A549 (cell line): ENCODE measurements at regions not wholly inside any gene's neighbourhood (a gene's known extent, or its start where the extent isn't known, plus 50 kb on each side); places are given as distances from the start of the nearest gene placed in this dataset.

Experiments used
- ATAC-seq, 2 experiments: fragments of 200-7000 bp in 1 of 2; fragments of >200 bp in 1 of 2; cut with Nextera tagmentation in 1 of 2; cut with Tn5 transposase in 1 of 2; 3 replicates each; pipeline versions ENCODE4 v1.8.0 to v1.9.1; 2018 to 2020; ENCODE audit warnings: mild to moderate bottlenecking in 1 of 2, moderate library complexity in 1 of 2
- CTCF ChIA-PET: fragments of 300-600 bp; sonication (Branson Sonifier 250); formaldehyde crosslinking; extraction: SDS; loops from one replicate; lab custom pipeline; 2021; ENCODE audit warnings: antibody characterized with exemption, inconsistent platforms; lab: Yijun Ruan, JAX
- POLR2A ChIA-PET: fragments of 350-600 bp; formaldehyde crosslinking; extraction: SDS; loops from one replicate; lab custom pipeline; 2021; ENCODE audit warnings: antibody characterized with exemption, inconsistent platforms; lab: Yijun Ruan, JAX
- DNase-seq, 2 experiments: peaks; one replicate each; pipeline versions ENCODE4 v3.0.0 to v3.0.0-alpha.2; 2011 to 2016; ENCODE audit warnings: low read depth in 1 of 2, low spot score in 1 of 2
- FAIRE-seq: peaks from 2 replicates; lab custom pipeline; 2011; peaks lifted over from hg19 to GRCh38; lab: Jason Lieb, UNC
- H3K27ac ChIP-seq, 2 experiments: fragments of >200 bp; sonication (Bioruptor Twin); formaldehyde crosslinking; 3 replicates each; pipeline ENCODE4 v1.5.1; 2016 to 2017
- H3K4me1 ChIP-seq: fragments of >200 bp; sonication (Bioruptor Twin); formaldehyde crosslinking; 3 replicates; pipeline ENCODE4 v1.6.1; 2016
- H3K4me2 ChIP-seq: fragments of >200 bp; sonication (Bioruptor Twin); formaldehyde crosslinking; 3 replicates; pipeline ENCODE4 v1.6.1; 2016
- H3K4me3 ChIP-seq: fragments of >200 bp; sonication (Bioruptor Twin); formaldehyde crosslinking; 3 replicates; pipeline ENCODE4 v1.5.1; 2016
- H3K9me3 ChIP-seq: fragments of >200 bp; sonication (Bioruptor Twin); formaldehyde crosslinking; 3 replicates; pipeline ENCODE4 v1.6.1; 2016
- ATOH8 ChIP-seq: fragments of 250-450 bp; sonication (Bioruptor Pico); IDR thresholded peaks from 2 replicates; pipeline ENCODE4 v1.5.0; 2020; ENCODE audit warnings: low read depth, mild to moderate bottlenecking, moderate library complexity
- BCL3 ChIP-seq: fragments of >200 bp; sonication (Bioruptor Twin); formaldehyde crosslinking; IDR thresholded peaks from 3 replicates; pipeline ENCODE4 v1.6.1; 2016
- BHLHE40 ChIP-seq: IDR thresholded peaks from 2 replicates; pipeline ENCODE4 v1.6.1; 2012; ENCODE audit warnings: low read depth, low read length, inconsistent platforms
- CBX2 ChIP-seq: fragments of 200-600 bp; sonication (generic); IDR thresholded peaks from 2 replicates; pipeline ENCODE4 v1.6.1; 2016; ENCODE audit warnings: low read depth, mild to moderate bottlenecking, borderline replicate concordance
- CEBPB ChIP-seq, 2 experiments: fragments of >200 bp in 1 of 2; sonication (Bioruptor Twin) in 1 of 2; formaldehyde crosslinking in 1 of 2; IDR thresholded peaks; 2 replicates each; pipeline ENCODE4 v1.6.1; 2012 to 2016
- EHF ChIP-seq: fragments of 250-450 bp; sonication (Bioruptor Pico); IDR thresholded peaks from 2 replicates; pipeline ENCODE4 v1.5.0; 2020; ENCODE audit warnings: mild to moderate bottlenecking
- GATA3 ChIP-seq: IDR thresholded peaks from 2 replicates; pipeline ENCODE4 v1.6.1; 2012; ENCODE audit warnings: borderline replicate concordance
- HMGXB4 ChIP-seq: fragments of 250-450 bp; sonication (Bioruptor Pico); IDR thresholded peaks from 2 replicates; pipeline ENCODE4 v1.5.0; 2021; ENCODE audit warnings: mild to moderate bottlenecking, moderate library complexity, borderline replicate concordance
- HOXA7 ChIP-seq: fragments of 250-450 bp; sonication (Bioruptor Pico); IDR thresholded peaks from 2 replicates; pipeline ENCODE4 v1.5.0; 2020; ENCODE audit warnings: mild to moderate bottlenecking, moderate library complexity
- JUN ChIP-seq, 2 experiments: fragments of >200 bp; sonication (Bioruptor Twin); formaldehyde crosslinking; IDR thresholded peaks; 2 replicates in 1 of 2; 3 replicates in 1 of 2; pipeline ENCODE4 v1.6.1; 2016 to 2017
- JUNB ChIP-seq: fragments of >200 bp; sonication (Bioruptor Twin); formaldehyde crosslinking; IDR thresholded peaks from 2 replicates; pipeline ENCODE4 v1.6.1; 2016
- KDM1A ChIP-seq: fragments of 200-600 bp; sonication (generic); IDR thresholded peaks from 2 replicates; pipeline ENCODE4 v1.6.1; 2016; ENCODE audit warnings: low read depth, mild to moderate bottlenecking
- KDM5A ChIP-seq: fragments of 200-600 bp; sonication (generic); IDR thresholded peaks from 2 replicates; pipeline ENCODE4 v1.6.1; 2016; ENCODE audit warnings: antibody characterized with exemption, mild to moderate bottlenecking
- MAFK ChIP-seq: fragments of 450-650 bp; IDR thresholded peaks from 2 replicates; pipeline ENCODE4 v1.6.1; 2014; ENCODE audit not compliant: partially characterized antibody
- MAX ChIP-seq: IDR thresholded peaks from 2 replicates; pipeline ENCODE4 v1.6.1; 2012
- MAZ ChIP-seq: fragments of 150-350 bp; IDR thresholded peaks from 2 replicates; pipeline ENCODE4 v1.6.1; 2014; ENCODE audit warnings: antibody characterized with exemption, low read depth, low read length, borderline replicate concordance
- NFE2L2 ChIP-seq: fragments of 150-350 bp; conservative IDR thresholded peaks from 2 replicates; pipeline ENCODE4 v1.6.1; 2014; ENCODE audit warnings: low read length
- NPAS2 ChIP-seq: fragments of 250-450 bp; sonication (Bioruptor Pico); IDR thresholded peaks from 2 replicates; pipeline ENCODE4 v1.8.0; 2022; ENCODE audit warnings: mild to moderate bottlenecking, moderate library complexity, borderline replicate concordance
- NR3C1 ChIP-seq: fragments of >200 bp; sonication (Bioruptor Twin); formaldehyde crosslinking; IDR thresholded peaks from 3 replicates; pipeline ENCODE4 v1.6.1; 2017
- PHF8 ChIP-seq: fragments of 200-600 bp; sonication (generic); IDR thresholded peaks from 2 replicates; pipeline ENCODE4 v1.6.1; 2016; ENCODE audit warnings: low read depth, mild to moderate bottlenecking, antibody characterized with exemption, moderate library complexity, borderline replicate concordance
- POLR2AphosphoS2 ChIP-seq: conservative IDR thresholded peaks from 2 replicates; pipeline ENCODE4 v1.6.1; 2012; ENCODE audit warnings: low read length, improper control_type of control experiment, inconsistent platforms
- RAD21 ChIP-seq, 2 experiments: fragments of >200 bp in 1 of 2; sonication (Bioruptor Twin) in 1 of 2; formaldehyde crosslinking in 1 of 2; IDR thresholded peaks in 1 of 2; conservative IDR thresholded peaks in 1 of 2; 2 replicates in 1 of 2; 3 replicates in 1 of 2; pipeline ENCODE4 v1.6.1; 2012 to 2018; ENCODE audit warnings: inconsistent platforms in 1 of 2
- RARB ChIP-seq: fragments of 250-450 bp; sonication (Bioruptor Pico); IDR thresholded peaks from 2 replicates; pipeline ENCODE4 v1.8.0; 2021; ENCODE audit warnings: mild to moderate bottlenecking, moderate library complexity
- RCOR1 ChIP-seq: fragments of 150-350 bp; IDR thresholded peaks from 2 replicates; pipeline ENCODE4 v1.6.1; 2014; ENCODE audit warnings: antibody characterized with exemption, low read length, low read depth
- REST ChIP-seq: fragments of 200-600 bp; sonication (generic); IDR thresholded peaks from 2 replicates; pipeline ENCODE4 v1.6.1; 2016; ENCODE audit warnings: antibody characterized with exemption, mild to moderate bottlenecking, moderate library complexity
- SMC3 ChIP-seq: fragments of >200 bp; sonication (Bioruptor Twin); formaldehyde crosslinking; IDR thresholded peaks from 3 replicates; pipeline ENCODE4 v1.6.1; 2018; ENCODE audit warnings: inconsistent platforms
- TFCP2L1 ChIP-seq: fragments of 250-450 bp; sonication (Bioruptor Pico); IDR thresholded peaks from 2 replicates; pipeline ENCODE4 v1.5.0; 2021; ENCODE audit warnings: mild to moderate bottlenecking
- ZNF302 ChIP-seq: fragments of 250-450 bp; sonication (Bioruptor Pico); IDR thresholded peaks from 2 replicates; pipeline ENCODE4 v1.9.0; 2021; ENCODE audit warnings: inconsistent platforms, mild to moderate bottlenecking, moderate library complexity
- ZSCAN20 ChIP-seq: fragments of 250-450 bp; sonication (Bioruptor Pico); IDR thresholded peaks from 2 replicates; pipeline ENCODE4 v1.8.0; 2022; ENCODE audit warnings: mild to moderate bottlenecking, moderate library complexity

- peak; percentile 24 to 51; a peak in 3 of 5 replicates for TF ChIP-seq RAD21 (conservative IDR thresholded peaks at IDR 0.05 in 1 of 2, IDR thresholded peaks at IDR 0.05 in 1 of 2)
- no peak for TF ChIP-seq ZSCAN20 (CRISPR knock-in tag)
- no peak for TF ChIP-seq NFE2L2
- TF ChIP-seq TFCP2L1 = no peak
- TF ChIP-seq MAFK = peak; percentile 34
- TF ChIP-seq JUNB = peak; percentile 96
- peak; percentile 77 to 84; a peak in 4 of 5 replicates for TF ChIP-seq JUN (IDR thresholded peaks at IDR 0.05)
- TF ChIP-seq KDM5A = no peak
- no peak for TF ChIP-seq RCOR1
- TF ChIP-seq KDM1A = no peak
- peak; percentile 37; the same call in 2 of the 3 replicates for TF ChIP-seq SMC3
- no peak for TF ChIP-seq POLR2AphosphoS2
- TF ChIP-seq EHF (CRISPR knock-in tag) = no peak
- TF ChIP-seq RARB = no peak
- TF ChIP-seq HOXA7 (CRISPR knock-in tag) = no peak
- no peak for TF ChIP-seq CBX2
- no peak for TF ChIP-seq PHF8
- no peak for TF ChIP-seq NPAS2 (CRISPR knock-in tag)
- no peak for TF ChIP-seq REST
- TF ChIP-seq CEBPB (IDR thresholded peaks at IDR 0.05) = peak in 1 of 2 experiments; percentile 80; a peak in 3 of 4 replicates
- TF ChIP-seq ZNF302 (CRISPR knock-in tag) = no peak
- no peak for TF ChIP-seq NR3C1
- no peak for TF ChIP-seq MAZ
- TF ChIP-seq MAX = peak; percentile 65
These were observed 589.8 kb upstream of the DPPA4 start (continued) for GRCh38 chr3:109927161-109927560.

- ATAC-seq = peak; percentile 37 to 48; a peak in 4 of 6 replicates
These were observed 590.4 kb upstream of the DPPA4 start for GRCh38 chr3:109927726-109928125.

More at GRCh38 chr3:109927726-109928125, 590.4 kb upstream of the DPPA4 start:
- H3K4me3 ChIP-seq = no peak overlapping the region
- ChIA-PET CTCF (no interaction called here), POLR2A (no interaction called here)
- DNase-seq (peak in 1 of 2 experiments; percentile 25), FAIRE-seq (no peak)
- TF ChIP-seq BCL3 (no peak), HMGXB4 (CRISPR knock-in tag) (no peak), BHLHE40 (no peak), MAZ (no peak), GATA3 (no peak), ATOH8 (CRISPR knock-in tag) (no peak), NFE2L2 (no peak), JUN (IDR thresholded peaks at IDR 0.05) (no peak), ZNF302 (CRISPR knock-in tag) (no peak), RARB (no peak), ZSCAN20 (CRISPR knock-in tag) (no peak), CEBPB (IDR thresholded peaks at IDR 0.05) (no peak), POLR2AphosphoS2 (no peak)
- peaks cover 46% of the 10 kb centered on the region for H3K4me1 ChIP-seq
- H3K27ac ChIP-seq = peak overlapping the region; percentile 70 to 91
- H3K9me3 ChIP-seq = no peaks in the 10 kb centered on the region
- H3K4me2 ChIP-seq = peak overlapping the region; percentile 56
